CD4-positive, alpha-beta T cell treated with Interleukin-17A for 4 hours (primary cell): ENCODE measurements at regions not wholly inside any gene's neighbourhood (a gene's known extent, or its start where the extent isn't known, plus 50 kb on each side); places are given as distances from the start of the nearest gene placed in this dataset.

Experiments
- DNase-seq: peaks from one replicate; pipeline ENCODE4 v3.0.0-alpha.2; 2020; ENCODE audit warnings: mixed read lengths

DNA sequence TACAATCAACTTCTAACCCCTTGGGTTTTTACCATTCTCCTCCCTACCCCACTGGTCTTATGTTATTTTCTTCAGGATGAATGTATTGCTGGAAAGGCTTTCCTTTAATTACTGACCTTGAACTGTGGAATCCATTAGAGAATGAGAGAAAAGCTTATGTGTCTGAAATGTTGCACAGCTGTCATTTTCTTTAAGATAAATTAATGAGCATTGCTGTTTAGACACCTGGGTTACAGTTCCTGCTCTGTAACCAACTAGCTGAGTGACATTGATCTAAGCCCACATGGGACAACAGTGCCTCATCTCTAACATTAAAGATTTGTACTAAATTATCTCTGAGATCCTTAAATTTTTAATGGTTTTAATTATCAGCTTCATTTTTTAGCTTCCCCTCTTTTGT is 507.0 kb downstream of the TAF11L14 start:
- DNase-seq: no peak

DNA sequence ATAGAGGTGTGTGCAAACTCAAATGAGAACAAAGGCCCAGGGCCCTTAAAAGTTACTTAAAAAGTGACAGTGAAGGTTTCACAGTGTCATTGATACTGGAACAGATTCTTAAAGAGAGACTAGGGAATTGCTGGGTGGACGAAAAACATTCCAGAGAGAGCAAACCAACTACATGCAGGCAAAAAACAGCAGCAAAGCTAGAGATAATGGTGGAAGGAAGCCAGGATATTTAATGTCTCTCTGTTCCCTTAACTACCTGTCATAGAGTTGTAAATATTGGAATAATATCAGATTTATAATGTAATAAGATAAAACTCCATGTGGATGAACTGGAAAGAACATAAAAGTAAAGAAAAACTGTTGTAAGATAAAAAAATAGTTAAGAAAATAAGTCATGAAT is 508.6 kb downstream of the TAF11L14 start:
- no peak for DNase-seq

DNA sequence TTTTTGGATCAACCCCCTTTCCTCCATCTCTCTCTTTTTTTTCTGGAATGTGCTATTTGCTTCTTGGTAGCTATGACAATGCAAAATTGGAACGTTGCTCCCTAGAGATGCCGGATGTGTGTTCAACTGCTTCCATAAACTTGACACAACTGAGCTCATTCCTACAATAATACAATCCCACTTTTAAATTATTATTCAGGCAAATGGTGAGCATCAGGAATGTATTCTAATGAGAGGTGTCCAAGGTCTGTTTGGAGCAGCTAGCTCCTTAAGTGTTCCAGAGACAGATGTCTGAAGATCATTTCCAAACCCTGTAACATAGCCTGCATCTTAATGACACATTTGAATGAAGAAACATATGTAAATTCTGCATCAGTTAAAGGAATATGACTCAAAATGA is 518.4 kb downstream of the TAF11L14 start:
- DNase-seq: no peak

DNA sequence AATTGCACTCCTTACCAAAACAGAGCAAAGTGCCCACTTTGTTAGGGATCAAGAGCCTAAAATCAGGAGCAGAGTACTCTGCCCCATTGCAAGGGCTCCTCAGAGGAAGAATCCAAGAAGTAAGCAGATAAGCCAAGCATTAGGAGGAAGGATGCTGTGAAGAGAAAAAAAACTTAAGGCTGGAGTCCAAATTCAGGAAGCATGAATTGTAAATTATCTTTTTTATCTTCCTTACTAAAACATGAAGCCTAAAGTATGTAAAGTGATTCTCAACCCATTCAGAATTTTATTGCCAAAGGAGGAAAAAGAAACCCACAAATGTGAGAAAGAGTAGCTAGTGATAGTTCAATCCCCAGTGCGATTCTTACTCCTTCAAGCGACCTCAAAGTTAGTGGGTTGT is 523.9 kb downstream of the TAF11L14 start:
- no peak for DNase-seq

DNA sequence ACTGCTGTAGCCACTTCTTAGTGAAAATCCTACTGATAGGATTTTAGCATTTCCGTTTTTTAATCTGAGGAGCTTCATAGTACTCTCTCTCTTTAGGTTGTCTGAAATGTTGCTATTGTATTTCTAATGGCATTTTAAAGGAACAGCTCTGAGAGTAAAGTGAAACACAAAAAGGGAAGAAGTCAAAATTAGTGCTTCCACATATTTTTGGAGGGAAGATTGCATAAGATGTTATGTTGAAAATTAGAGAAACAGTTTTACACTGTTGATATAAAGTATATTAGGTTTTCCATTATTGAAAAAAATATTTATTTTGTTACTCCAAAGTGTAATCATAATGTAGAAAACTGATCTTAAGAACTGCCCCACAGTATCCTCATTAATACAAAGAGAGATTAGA is 525.1 kb downstream of the TAF11L14 start:
- no peak for DNase-seq

DNA sequence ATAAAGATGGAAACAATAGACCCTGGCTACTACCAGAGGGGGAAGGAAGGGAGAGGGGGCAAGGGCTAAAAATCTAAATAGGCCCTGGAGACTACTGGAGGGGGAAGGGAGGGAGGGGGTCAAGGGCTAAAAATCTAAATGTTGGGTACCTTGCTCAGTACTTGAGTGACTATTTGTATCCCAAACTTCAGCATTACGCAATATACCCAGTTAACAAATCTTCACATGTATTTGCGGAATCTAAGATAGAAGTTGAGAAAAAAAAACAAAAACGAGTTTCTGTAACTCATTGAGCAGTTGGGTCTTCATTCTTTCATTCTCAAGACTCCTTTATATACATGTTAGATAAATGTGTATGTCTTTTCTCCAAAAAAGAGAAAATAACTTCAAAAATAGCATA is 537.4 kb downstream of the TAF11L14 start:
- DNase-seq: no peak

DNA sequence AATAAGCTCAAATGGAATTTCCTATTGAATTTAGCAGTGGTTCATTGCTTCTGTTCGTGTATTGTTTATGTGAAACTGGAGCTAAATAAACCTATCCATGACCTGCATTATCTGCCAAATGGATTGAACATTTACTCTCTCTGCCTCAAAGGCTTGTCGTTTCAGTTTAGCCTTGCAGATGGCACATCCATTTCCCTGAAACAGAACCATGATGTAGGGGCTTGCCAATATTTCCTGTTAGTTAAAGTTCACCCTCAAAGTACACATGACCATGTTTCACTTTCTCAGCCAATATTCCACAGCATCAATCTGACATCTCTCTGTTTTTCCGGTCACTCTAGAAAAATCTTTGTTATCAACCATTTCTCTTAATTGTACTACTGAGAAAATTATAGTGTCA is 545.3 kb downstream of the TAF11L14 start:
- DNase-seq: no peak

DNA sequence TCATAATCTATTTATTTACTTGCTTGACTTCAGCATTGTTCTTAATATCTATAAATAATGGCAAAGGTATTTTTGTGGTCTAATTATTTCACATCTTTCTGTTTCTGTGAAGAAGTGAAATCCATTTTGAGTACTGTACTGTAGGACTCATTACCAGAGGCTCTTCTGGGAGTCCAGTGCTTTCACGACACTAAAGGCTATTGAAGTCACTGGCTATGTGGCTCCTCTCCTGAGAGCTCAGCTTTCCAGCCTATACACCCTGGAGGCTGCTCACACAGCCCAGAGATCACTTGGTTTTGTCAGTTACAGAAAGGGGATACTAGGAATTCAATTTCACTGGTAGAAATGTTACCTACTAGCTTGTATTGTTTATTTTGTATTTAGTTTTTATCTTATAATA is 547.3 kb downstream of the TAF11L14 start:
- DNase-seq: no peak

DNA sequence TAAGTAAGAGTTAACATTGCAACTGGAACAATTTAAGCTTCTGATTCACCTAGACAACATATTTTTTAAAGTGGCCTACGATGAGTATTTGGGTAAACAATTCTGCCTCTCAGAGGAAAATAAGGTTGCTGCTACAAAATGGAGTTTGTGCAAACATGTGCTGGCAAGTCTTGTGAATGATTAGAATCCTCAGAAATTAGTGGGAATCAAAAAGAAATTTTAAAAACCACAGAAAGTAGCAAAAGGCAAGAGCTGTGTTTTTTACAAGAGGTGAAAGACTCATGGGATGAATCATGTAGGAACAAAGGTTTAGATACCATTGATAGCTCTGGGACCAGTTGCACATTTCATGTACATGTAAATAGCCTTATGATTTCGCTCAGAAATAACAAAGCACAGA is 561.6 kb downstream of the TAF11L14 start:
- DNase-seq: no peak

DNA sequence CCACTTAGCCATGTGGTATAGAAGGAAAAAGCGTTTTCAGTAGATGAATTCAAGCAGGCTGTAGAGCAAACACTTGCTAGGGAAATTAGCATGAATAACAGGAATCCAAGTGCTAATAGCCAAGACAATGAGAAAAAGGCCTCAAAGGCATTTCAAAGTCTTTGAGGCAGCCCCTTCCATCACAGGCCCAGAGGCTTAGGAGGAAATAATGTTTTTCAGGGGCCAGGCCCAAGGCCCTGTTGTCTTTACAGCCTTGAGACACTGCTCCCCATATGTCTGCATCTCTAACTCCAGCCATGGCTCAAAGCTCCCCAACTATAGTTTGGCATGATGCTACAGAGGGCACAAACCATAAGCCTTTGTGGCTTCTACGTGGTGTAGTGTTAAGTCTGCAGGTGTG is 563.5 kb downstream of the TAF11L14 start:
- DNase-seq: no peak

DNA sequence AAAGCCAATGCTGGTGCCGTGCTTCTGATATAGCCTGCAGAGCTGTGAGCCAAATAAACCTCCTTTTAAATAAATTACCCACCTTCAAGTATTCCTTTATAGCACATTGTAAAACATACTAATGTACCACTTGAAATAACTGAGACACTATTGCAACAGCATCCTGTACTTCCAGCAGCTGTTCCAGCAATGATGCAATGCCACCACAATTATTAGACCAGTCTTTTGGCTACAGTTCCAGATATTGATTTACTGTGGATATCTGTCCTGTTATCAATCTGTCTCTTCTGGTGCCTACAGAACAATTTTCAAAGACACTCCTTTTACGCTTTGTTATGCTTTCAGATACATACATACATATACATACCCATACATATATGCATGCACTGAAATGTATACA is 567.9 kb downstream of the TAF11L14 start:
- no peak for DNase-seq

DNA sequence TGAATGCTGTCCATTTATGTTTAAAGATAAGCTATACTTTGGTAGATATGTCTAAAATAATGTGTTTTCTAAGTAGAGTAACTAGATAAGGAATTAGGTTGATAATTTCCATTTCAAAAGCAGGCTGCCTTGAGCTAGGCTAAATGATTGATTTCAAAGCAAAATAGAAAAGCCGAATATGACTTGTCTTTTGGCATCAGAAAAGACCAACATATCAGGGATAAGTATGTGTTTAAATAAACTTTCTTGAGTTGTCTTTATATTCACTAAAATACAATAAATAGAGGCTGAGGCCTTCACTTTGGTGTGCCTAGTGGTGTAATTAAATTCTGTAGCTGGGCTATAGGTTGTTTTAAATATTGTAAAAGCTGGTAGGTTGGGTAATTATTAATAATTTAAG is 569.0 kb downstream of the TAF11L14 start:
- DNase-seq: no peak

DNA sequence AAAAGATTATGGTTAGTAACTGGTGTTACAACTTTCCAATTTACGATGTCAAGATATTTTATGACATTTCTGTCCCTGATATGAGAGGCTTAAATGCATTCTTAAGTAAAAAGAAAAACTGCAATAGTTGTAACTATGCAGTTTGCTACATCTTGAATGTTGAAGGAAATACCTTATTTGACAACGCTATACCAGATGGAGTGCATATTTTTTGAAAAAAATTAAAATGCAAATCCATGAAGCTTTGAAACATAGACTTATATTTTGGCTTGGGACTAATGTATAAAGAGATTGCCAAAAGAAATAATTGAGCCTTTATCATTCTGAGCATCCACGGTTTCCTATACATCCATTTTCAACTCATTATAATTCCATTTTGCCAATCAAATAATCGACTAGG is 579.4 kb downstream of the TAF11L14 start:
- DNase-seq: no peak

DNA sequence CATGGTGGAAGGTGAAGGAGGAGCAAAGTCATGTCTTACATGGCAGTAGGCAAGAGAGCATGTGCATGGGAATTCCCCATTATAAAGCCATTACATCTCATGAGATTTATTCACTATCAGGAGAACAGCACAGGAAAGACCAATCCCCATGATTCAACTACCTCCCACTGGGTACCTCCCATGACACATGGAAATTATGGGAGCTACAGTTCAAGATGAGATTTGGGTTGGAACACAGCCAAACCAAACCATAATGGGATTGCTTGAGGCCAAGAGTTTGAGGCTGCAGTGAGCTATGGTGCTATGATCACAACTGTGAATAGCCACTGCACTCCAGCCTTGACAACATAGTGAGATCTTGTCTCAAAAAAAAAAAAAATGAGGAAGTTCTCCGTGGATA is 581.8 kb downstream of the TAF11L14 start:
- DNase-seq: no peak

DNA sequence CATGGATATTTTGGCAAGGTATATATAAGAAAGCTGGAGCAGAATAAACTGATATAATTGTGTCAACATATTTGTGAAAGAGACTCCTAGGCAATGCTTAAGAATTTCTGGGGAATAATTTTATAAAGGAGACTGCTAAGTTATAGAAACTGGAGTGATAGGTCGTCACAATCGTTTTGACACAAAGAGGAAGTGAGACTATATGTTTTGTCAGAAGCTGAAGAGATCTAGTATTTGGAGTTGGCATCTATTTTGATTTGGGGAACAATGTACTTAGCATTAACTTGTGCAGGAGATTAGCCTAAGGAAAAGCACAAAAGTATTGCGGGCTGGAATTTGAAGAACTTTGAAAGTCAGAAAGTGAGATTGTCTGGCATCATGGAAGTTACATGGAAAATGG is 582.5 kb downstream of the TAF11L14 start:
- no peak for DNase-seq

DNA sequence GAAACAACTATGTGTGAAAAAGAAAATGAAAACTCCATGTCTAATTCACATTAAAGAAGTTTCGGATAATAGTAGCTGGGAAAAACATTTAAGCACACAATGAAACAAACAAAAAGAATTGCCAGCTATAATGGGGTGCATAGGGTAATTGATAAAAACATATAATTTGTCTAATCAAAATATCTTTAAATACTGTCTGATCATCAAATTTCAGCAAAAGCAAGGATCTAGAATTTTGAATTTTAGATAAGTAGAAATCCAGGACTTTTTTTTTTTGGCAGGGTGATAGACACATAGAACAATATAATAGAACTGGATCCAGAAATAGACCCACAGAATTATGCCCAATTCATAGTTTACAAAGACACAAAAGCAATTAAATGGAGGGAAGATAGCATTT is 585.0 kb downstream of the TAF11L14 start:
- no peak for DNase-seq

DNA sequence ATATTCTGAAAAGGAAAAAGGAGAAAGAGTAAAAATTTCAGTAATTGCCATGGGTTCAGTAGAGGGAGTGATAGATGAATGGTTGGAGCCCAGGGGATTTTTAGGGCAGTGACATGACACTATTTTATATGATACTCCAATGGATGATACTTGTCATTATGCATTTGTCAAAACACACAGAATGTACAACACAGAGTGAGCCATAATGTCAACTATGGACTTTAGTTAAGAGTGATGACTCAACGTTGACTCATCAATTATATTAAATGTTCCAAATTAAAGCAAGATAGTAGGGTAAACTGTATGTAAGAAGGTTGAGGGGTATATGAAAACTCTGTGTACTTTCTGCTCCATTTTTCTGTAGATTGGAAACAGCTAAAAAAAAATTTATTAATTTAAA is 586.4 kb downstream of the TAF11L14 start:
- DNase-seq: no peak

DNA sequence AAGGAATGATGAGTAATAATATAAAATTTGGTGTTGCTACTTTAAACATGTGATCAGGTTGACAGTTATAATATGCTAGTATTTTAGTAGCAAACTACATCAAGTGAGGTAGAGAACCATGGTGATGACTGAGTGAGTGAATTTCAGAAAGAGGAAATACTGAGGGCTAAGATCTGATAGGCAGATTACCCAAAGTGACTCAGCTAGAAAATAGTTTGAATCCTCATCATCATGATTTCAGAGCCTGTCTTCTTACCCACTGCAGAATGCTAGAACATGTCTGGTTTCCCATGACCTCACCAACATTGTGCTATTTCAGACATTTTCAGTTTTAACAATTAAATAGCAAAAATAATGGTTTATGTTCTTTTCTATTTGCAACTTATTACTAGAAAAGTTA is 602.1 kb downstream of the TAF11L14 start:
- DNase-seq: no peak

DNA sequence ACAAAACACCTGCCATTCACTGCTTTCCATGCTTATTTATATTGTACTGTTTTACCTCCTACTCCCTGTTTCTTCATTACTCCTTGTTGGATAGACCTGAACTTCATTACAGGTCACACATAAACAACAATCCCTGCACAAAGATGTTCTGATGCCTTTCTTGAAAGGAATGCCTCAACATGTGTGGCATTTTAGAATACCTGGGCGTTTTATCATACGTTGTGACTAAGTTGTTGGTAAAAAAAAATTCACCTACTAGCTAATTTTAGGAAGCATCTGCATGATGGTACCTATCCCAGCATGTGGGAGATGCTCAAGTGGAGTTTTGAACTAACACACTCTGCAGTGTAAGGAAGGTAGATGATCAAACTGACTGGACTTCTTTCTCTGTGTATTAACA is 604.1 kb downstream of the TAF11L14 start:
- DNase-seq: no peak

DNA sequence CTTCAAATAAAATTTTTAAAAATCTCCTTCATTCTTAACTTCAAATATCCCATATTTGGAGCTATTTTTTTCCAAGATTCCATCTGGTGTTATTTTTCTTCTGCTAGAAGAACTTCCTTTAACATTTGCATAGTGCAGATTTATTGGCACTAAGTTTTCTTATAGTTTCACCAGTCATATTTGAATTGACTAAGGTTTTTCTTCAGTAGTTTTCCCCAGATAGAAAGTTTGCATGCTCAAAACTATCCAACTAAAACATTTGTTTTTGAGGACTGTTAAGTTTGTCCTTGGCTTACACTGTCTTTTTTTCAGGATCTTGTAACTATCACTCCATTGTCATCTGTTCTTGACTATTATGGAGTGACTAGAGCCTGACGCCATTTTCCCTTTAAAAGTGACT is 606.7 kb downstream of the TAF11L14 start:
- DNase-seq: no peak

DNA sequence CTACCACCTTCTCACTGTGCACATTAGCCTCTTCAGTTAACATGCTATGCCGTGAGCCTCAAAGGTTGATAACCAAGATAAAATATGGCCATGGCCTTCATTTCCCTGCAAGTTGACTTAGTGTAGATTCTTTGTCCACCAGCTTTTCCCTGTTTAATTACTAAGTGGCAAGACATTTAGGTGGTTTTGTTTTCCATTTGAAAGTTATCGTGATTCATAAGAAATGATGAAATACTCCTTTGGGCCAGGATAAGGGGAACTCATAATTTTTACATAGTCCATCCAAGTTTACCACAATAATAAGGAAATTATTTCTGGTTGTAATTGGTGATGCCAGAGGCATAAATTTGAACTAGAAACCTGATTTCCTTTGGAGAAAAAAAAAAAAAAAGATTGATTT is 609.6 kb downstream of the TAF11L14 start:
- DNase-seq: no peak

DNA sequence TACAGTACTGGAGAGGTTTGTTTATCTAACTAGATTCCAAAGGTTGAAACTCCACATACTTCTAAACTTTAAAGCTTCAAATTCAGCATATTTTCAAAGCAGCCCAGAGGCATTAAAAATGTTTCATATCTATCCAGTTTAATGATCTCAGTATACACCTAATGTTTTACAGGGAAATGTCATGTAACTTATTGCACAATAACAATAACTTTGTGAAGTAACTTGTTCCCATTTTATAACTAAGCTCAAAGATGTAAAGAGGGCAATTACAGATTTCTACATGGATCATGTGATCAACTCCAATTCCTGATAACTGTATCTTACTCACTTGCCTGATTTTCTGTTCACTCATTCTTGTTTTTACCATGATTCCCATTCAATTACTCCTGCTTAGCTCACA is 610.0 kb downstream of the TAF11L14 start:
- no peak for DNase-seq

DNA sequence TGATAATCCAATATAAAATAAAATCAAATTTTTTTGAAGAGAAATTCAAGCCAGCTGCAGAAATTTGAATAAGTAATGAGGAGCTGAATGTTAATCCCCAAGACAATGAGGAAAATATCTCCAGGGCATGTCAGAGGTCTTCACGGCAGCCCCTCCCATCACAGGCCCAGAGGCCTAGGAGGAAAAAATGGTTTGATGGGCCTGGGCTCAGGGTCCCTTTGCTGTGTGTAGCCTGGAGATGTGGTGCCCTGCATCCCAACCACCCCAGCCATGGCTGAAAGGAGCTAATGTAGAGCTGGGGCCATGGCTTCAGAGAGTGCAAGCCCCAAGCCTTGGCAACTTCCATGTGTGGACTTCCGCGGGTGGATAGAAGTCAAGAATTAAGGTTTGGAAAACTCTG is 618.3 kb downstream of the TAF11L14 start:
- no peak for DNase-seq

DNA sequence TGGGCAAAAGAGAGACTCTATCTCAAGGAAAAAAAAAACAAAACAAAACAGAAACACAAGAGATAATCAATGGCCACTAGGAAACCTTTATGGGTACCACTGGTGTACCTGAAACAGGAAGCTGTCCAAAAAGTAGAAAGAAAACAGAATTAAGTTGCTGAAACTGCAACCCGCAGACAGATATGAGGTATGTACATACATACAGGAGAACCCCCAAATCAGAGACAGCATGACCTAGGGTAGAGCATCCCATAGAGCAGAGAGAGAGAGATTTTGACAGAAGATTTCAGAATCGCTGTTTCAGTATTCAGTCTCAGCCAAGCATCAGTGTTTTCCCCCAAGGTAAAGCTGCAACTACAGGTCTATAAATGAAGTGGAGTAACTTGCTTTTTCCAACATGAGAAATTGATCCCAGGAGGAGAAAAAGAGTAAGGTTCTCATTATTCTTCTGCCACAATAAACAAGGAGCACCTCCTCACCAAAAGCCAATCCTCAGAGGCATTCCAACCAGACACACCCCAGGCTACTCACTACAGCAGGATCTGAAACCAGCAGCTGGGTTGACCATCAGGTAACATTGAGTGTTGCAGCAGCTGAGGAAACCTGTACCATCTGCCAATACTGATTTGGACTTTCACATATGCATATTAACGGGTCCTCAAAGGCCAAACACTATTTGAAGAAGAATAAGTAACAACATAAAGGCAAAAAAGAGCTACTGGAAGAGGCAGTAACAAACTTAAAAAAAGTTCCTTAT is 630.0 kb downstream of the TAF11L14 start:
- DNase-seq: no peak

DNA sequence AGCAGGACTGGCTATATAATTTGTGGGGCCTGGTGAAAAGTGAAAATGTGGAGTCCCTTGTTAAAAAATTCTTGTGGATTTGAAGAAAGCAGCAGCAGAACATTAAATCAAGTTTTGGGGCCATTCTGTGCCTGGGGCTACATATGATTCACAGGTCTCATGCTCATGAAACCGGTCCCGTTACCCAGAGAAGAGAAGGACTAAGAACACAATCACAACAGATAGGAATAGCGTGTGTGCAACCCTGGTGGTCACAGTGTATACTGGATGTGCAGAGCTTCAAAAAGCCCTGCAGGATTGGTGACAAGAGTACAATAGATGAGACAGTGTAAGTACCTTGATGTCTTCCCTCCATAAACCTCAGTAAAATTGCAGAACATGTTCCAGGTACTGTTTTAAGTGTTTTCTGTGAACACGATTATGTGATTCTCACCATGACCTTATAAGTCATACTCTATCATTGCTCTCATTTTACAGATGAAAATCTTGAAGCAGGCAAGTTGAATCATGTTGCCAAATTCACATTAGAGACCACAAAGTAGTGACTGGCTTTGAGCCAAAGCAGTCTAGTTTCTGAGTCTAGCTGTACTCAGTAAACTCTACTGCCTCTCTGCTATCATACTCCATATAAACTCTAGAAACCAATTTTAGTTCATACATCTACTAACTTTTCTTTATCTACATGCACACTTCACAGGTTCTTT is 636.5 kb downstream of the TAF11L14 start:
- no peak for DNase-seq
